ENCODE measurements at regions not wholly inside any gene's neighbourhood (a gene's known extent, or its start where the extent isn't known, plus 50 kb on each side); places are given as distances from the start of the nearest gene placed in this dataset.

DNA sequence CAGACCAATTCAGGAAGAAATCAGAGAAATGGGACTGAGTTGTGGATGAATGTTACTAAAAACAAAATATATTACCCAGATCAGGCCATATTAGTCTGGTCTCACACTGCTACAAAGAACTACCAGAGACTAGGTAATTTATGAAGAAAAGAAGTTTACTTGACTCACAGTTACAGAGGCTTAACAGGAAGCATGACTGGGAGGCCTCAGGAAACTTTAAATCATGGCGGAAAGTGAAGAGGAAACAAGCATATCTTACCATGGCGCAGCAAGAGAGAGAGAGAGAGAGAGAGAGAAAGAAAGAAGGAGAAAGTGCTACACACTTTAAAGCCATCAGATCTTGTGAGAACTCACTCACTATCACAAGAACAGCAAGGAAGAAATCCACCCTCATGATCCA is 636.8 kb upstream of the GRM3 start:
- DNase-seq (ENCODE audit: low spot score in 2 of 2), result no peak
- in situ Hi-C loops (cut with MboI; ENCODE audit: low sequenced_read_pairs), result no loop called here
- Histone ChIP-seq H3K4me1 (no peaks in the 10 kb centered on the region; the same call in 1 of the 2 replicates), H3K9me3 (no peaks in the 10 kb centered on the region), H3K27me3 (ENCODE audit: low read depth) (no peaks in the 10 kb centered on the region), H3K36me3 (replicated peaks) (no peaks in the 10 kb centered on the region), H3K4me3 (no peak overlapping the region)

- no peaks in the 10 kb centered on the region for H3K4me1 ChIP-seq
- no peak overlapping the region for H3K4me3 ChIP-seq
- in situ Hi-C loops (cut with MboI; ENCODE audit: low sequenced_read_pairs), result no loop called here
- H3K36me3 ChIP-seq (replicated peaks), result no peaks in the 10 kb centered on the region
- no peak for DNase-seq (ENCODE audit: low spot score in 2 of 2)
- no peaks in the 10 kb centered on the region for H3K9me3 ChIP-seq
- H3K27me3 ChIP-seq (ENCODE audit: low read depth), result no peaks in the 10 kb centered on the region
Measured at GRCh38 chr7:86002858-86003257, 640.9 kb upstream of the GRM3 start.

DNA sequence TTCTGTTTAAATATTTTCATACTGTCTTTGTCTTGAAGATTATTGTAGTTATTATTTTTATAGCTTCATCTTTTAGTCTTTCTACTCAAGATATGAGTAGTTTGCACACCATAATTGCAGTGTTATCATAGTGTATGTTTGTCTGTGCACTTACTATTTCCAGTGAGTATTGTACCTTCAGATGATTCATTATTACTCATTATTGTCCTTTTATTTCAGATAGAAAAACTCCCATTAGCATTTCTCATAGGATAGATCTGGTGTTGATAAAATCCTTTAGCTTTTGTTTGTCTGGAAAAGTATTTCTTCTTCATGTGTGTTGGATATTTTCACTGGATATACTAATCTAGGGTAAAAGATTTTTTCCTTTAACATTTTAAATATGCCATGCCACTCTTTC is 646.2 kb upstream of the GRM3 start:
- Histone ChIP-seq H3K4me3 (no peak overlapping the region), H3K9me3 (no peaks in the 10 kb centered on the region), H3K36me3 (replicated peaks) (no peaks in the 10 kb centered on the region), H3K4me1 (no peaks in the 10 kb centered on the region), H3K27me3 (ENCODE audit: low read depth) (no peaks in the 10 kb centered on the region)
- no peak for DNase-seq (ENCODE audit: low spot score in 2 of 2)
- in situ Hi-C loops (cut with MboI; ENCODE audit: low sequenced_read_pairs), result no loop called here

DNA sequence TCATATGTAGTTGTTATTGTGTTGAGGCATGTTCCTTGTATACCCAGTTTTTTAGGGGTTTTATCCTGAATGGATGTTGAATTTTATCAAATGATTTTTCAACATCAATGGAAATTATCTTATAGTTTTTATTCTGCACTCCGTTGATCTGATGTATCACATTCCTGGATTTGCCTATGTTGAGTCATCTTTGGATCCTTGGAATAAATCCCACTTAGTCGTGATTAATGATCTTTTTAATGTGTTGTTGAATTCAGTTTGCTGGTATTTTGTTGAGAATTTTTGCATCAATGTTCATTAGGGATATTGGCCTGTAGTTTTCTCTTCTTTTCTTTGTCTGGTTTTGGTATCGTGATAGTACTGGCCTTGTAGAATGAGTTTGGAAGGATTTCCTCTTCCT is 648.6 kb upstream of the GRM3 start:
- Histone ChIP-seq H3K4me3 (no peak overlapping the region), H3K36me3 (replicated peaks) (no peaks in the 10 kb centered on the region), H3K9me3 (no peaks in the 10 kb centered on the region), H3K4me1 (no peaks in the 10 kb centered on the region), H3K27me3 (ENCODE audit: low read depth) (no peaks in the 10 kb centered on the region)
- in situ Hi-C loops (cut with MboI; ENCODE audit: low sequenced_read_pairs), result no loop called here
- no peak for DNase-seq (ENCODE audit: low spot score in 2 of 2)

- Histone ChIP-seq H3K36me3 (replicated peaks) (no peaks in the 10 kb centered on the region), H3K9me3 (no peaks in the 10 kb centered on the region), H3K4me1 (no peaks in the 10 kb centered on the region), H3K4me3 (no peak overlapping the region), H3K27me3 (ENCODE audit: low read depth) (no peaks in the 10 kb centered on the region)
- in situ Hi-C loops (cut with MboI; ENCODE audit: low sequenced_read_pairs), result no loop called here
- DNase-seq (ENCODE audit: low spot score in 2 of 2), result no peak
Measured at GRCh38 chr7:85980740-85981139, 663.0 kb upstream of the GRM3 start.

DNA sequence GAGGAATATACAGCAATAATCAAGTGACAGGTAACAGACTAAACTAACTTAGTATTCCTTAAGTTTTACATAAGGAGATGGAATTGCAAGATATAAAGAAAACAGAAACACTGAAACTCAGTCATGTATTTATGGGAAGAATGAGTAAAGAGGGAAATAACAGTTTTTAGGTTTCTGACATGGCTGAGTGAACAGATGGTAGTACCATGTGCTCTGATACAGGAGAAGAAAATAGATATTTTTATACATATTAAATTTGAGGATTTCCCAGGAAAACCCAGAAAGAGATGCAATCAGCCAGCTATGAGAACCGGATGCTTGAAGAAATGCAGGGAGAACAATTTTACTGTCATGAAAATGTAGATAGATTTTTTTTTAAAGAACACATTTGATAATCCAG is 669.5 kb upstream of the GRM3 start:
- H3K4me1 ChIP-seq, result no peaks in the 10 kb centered on the region
- DNase-seq (ENCODE audit: low spot score in 2 of 2), result no peak
- no peaks in the 10 kb centered on the region for H3K27me3 ChIP-seq (ENCODE audit: low read depth)
- no peak overlapping the region for H3K4me3 ChIP-seq
- H3K36me3 ChIP-seq (replicated peaks), result no peaks in the 10 kb centered on the region
- in situ Hi-C loops (cut with MboI; ENCODE audit: low sequenced_read_pairs), result no loop called here
- H3K9me3 ChIP-seq, result no peaks in the 10 kb centered on the region

DNA sequence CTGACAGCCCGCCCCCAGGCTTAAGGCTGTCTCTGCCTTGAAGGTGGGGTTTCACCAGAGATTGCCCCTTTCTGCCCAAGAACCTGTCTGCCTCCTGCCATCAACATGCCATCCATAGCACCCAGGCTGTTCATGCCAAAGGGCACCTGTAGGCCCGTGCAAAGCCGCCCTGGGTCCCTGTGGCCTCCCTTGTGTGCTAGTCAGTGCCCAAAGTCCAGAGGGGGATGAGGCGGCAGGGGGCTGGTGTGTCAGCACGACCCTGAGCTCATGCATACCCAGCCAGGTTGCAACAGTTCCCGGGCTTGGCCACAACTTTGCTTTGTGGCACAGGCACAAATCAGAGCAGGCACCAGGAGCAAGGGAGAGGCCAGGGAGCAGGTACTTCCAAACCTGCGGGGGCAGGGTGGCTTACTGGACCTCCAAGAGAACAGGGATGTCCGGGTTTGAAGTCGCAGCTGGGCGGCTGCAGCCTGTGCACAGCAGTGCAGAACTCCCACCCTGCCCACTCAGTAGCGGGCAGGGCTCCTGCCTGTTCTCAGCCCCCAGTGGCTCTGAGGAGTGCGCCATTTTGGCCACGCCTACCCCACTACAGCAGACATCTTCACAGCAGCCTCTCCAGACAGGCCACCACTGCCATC is 671.1 kb upstream of the GRM3 start:
- in situ Hi-C loops (cut with MboI; ENCODE audit: low sequenced_read_pairs), result no loop called here
- Histone ChIP-seq H3K9me3 (no peaks in the 10 kb centered on the region), H3K4me1 (no peaks in the 10 kb centered on the region), H3K4me3 (no peak overlapping the region), H3K36me3 (replicated peaks) (no peaks in the 10 kb centered on the region), H3K27me3 (ENCODE audit: low read depth) (no peaks in the 10 kb centered on the region)
- no peak for DNase-seq (ENCODE audit: low spot score in 2 of 2)

GRCh38 chr7:85954961-85955360 is 688.7 kb upstream of the GRM3 start:
- no peak for DNase-seq (ENCODE audit: low spot score in 2 of 2)
- H3K9me3 ChIP-seq, result no peaks in the 10 kb centered on the region
- in situ Hi-C loops (cut with MboI; ENCODE audit: low sequenced_read_pairs), result no loop called here
- no peak overlapping the region for H3K4me3 ChIP-seq
- no peaks in the 10 kb centered on the region for H3K27me3 ChIP-seq (ENCODE audit: low read depth)
- no peaks in the 10 kb centered on the region for H3K4me1 ChIP-seq
- H3K36me3 ChIP-seq (replicated peaks), result no peaks in the 10 kb centered on the region

- H3K27me3 ChIP-seq (ENCODE audit: low read depth), result no peaks in the 10 kb centered on the region
- DNase-seq (ENCODE audit: low spot score in 2 of 2), result no peak
- H3K4me3 ChIP-seq, result no peak overlapping the region
- no peaks in the 10 kb centered on the region for H3K9me3 ChIP-seq
- in situ Hi-C loops (cut with MboI; ENCODE audit: low sequenced_read_pairs), result no loop called here
- no peaks in the 10 kb centered on the region for H3K4me1 ChIP-seq
- H3K36me3 ChIP-seq (replicated peaks), result no peaks in the 10 kb centered on the region
Measured at GRCh38 chr7:85950871-85951270, 692.8 kb upstream of the GRM3 start.

DNA sequence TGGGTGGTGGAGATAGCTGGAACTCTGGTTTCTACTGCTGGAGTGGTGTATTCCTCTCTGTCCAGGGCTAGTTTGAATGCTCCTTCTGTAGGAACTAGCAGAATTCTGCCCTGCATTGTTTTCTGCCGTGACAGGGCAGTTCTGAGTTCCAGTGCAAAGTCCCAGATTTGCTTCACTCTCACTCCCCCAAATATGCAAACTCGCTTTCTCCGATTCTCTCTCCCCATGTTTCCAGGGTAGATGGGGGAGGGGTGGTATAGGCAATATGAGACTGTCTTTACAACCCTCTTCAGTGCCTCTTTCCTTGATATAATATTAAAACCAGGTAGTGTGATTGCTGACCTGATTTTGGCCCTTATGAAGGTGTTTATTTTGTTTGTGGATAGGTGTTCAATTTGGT is 693.3 kb upstream of the GRM3 start:
- Histone ChIP-seq H3K9me3 (no peaks in the 10 kb centered on the region), H3K36me3 (replicated peaks) (no peaks in the 10 kb centered on the region), H3K4me1 (no peaks in the 10 kb centered on the region), H3K4me3 (no peak overlapping the region), H3K27me3 (ENCODE audit: low read depth) (no peaks in the 10 kb centered on the region)
- no peak for DNase-seq (ENCODE audit: low spot score in 2 of 2)
- in situ Hi-C loops (cut with MboI; ENCODE audit: low sequenced_read_pairs), result no loop called here

- H3K4me1 ChIP-seq, result no peaks in the 10 kb centered on the region
- no peak for DNase-seq (ENCODE audit: low spot score in 2 of 2)
- no peaks in the 10 kb centered on the region for H3K9me3 ChIP-seq
- no peak overlapping the region for H3K4me3 ChIP-seq
- in situ Hi-C loops (cut with MboI; ENCODE audit: low sequenced_read_pairs), result no loop called here
- no peaks in the 10 kb centered on the region for H3K36me3 ChIP-seq (replicated peaks)
- H3K27me3 ChIP-seq (ENCODE audit: low read depth), result no peaks in the 10 kb centered on the region
Measured at GRCh38 chr7:85947767-85948166, 695.9 kb upstream of the GRM3 start.

- Histone ChIP-seq H3K27me3 (ENCODE audit: low read depth) (no peaks in the 10 kb centered on the region), H3K36me3 (replicated peaks) (no peaks in the 10 kb centered on the region), H3K9me3 (no peaks in the 10 kb centered on the region), H3K4me1 (no peaks in the 10 kb centered on the region), H3K4me3 (no peak overlapping the region)
- no peak for DNase-seq (ENCODE audit: low spot score in 2 of 2)
- in situ Hi-C loops (cut with MboI; ENCODE audit: low sequenced_read_pairs), result no loop called here
Measured at GRCh38 chr7:85940798-85941197, 702.9 kb upstream of the GRM3 start.

- H3K9me3 ChIP-seq, result no peaks in the 10 kb centered on the region
- in situ Hi-C loops (cut with MboI; ENCODE audit: low sequenced_read_pairs), result no loop called here
Measured at GRCh38 chr7:85931919-85932318, 711.8 kb upstream of the GRM3 start.

GRCh38 chr7:85928500-85928899 is 715.2 kb upstream of the GRM3 start:
- in situ Hi-C loops (cut with MboI; ENCODE audit: low sequenced_read_pairs), result no loop called here
- DNase-seq (ENCODE audit: low spot score in 2 of 2), result peak in 1 of 2 experiments; percentile 11
- Histone ChIP-seq H3K9me3 (no peaks in the 10 kb centered on the region), H3K4me1 (no peaks in the 10 kb centered on the region), H3K36me3 (replicated peaks) (no peaks in the 10 kb centered on the region), H3K4me3 (no peak overlapping the region), H3K27me3 (ENCODE audit: low read depth) (no peaks in the 10 kb centered on the region)

More at GRCh38 chr7:85931919-85932318, 711.8 kb upstream of the GRM3 start:
- Histone ChIP-seq H3K4me3 (no peak overlapping the region), H3K4me1 (no peaks in the 10 kb centered on the region), H3K27me3 (ENCODE audit: low read depth) (no peaks in the 10 kb centered on the region), H3K36me3 (replicated peaks) (no peaks in the 10 kb centered on the region)
- DNase-seq (ENCODE audit: low spot score in 2 of 2), result no peak

- H3K36me3 ChIP-seq (replicated peaks), result no peaks in the 10 kb centered on the region
- no peak for DNase-seq (ENCODE audit: low spot score in 2 of 2)
- no peaks in the 10 kb centered on the region for H3K9me3 ChIP-seq
- in situ Hi-C loops (cut with MboI; ENCODE audit: low sequenced_read_pairs), result no loop called here
- no peak overlapping the region for H3K4me3 ChIP-seq
- no peaks in the 10 kb centered on the region for H3K4me1 ChIP-seq
- H3K27me3 ChIP-seq (ENCODE audit: low read depth), result no peaks in the 10 kb centered on the region
Measured at GRCh38 chr7:85927226-85927625, 716.5 kb upstream of the GRM3 start.

All from HAP-1 (cell line).